ENCODE measurements at regions not wholly inside any gene's neighbourhood (a gene's known extent, or its start where the extent isn't known, plus 50 kb on each side); places are given as distances from the start of the nearest gene placed in this dataset.

DNA sequence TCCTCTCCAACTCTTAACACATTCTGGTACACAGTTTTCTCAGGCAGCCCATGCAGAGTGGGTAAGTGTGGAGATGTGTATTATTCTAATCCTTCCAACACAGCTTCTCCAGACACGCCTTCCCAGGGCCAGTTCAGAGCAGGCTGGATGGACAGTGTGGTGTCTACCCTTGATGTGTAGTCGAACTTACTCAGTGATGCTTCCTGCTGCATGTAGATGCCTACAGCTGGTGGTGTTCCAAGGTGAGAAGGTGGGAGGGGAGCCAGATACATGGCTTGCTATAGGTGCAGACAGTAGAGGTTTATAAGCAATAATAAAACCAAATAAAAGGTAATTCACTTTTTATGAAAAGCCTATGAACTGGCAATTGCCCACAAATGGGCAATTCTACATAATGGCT is 104.0 kb downstream of the QRSL1 start:
- Histone ChIP-seq H4K20me1 (ENCODE audit: control insufficient read depth, insufficient read depth, insufficient read length) (no peaks in the 10 kb centered on the region), H2BK15ac (ENCODE audit: low read depth, low read length) (no peak overlapping the region), H3K27ac (ENCODE audit: insufficient read length, low read depth, low read length) (no peak overlapping the region), H2BK12ac (ENCODE audit: insufficient read length, low read depth, low read length) (no peak overlapping the region), H4K8ac (replicated peaks; ENCODE audit: insufficient read length, low read depth, low read length) (no peak overlapping the region), H4K91ac (ENCODE audit: insufficient read length, low read depth, low read length) (no peak overlapping the region), H3K23ac (ENCODE audit: insufficient read length, low read depth, low read length) (no peak overlapping the region), H3K4me1 (ENCODE audit: insufficient read depth, low read length) (peaks cover 4% of the 10 kb centered on the region; the same call in 1 of the 2 replicates), H3K23me2 (ENCODE audit: insufficient read length, low read depth, low read length, poor library complexity, severe bottlenecking) (no peaks in the 10 kb centered on the region), H2BK20ac (ENCODE audit: low read depth, low read length, poor library complexity, severe bottlenecking) (no peak overlapping the region), H3K56ac (ENCODE audit: insufficient read length, low read depth, low read length) (no peak overlapping the region), H3K79me1 (ENCODE audit: insufficient read depth, low read depth, low read length, poor library complexity, severe bottlenecking) (no peaks in the 10 kb centered on the region), H3K9ac (ENCODE audit: extremely low read depth, insufficient read length, low read length) (no peak overlapping the region), H3K4ac (ENCODE audit: low read depth, low read length) (no peak overlapping the region), H3K27me3 (ENCODE audit: insufficient read depth, low read length) (no peaks in the 10 kb centered on the region), H3K79me2 (ENCODE audit: insufficient read depth, low read length) (no peaks in the 10 kb centered on the region), H2AFZ (ENCODE audit: low read length) (no peak overlapping the region), H3K9me3 (ENCODE audit: control insufficient read depth, low read depth, low read length) (peaks cover 7% of the 10 kb centered on the region), H2BK120ac (ENCODE audit: low read depth, low read length, poor library complexity, severe bottlenecking) (no peak overlapping the region), H3K14ac (ENCODE audit: insufficient read depth, low read length) (no peak overlapping the region), H3T11ph (ENCODE audit: low read length) (no peak overlapping the region), H2BK5ac (ENCODE audit: insufficient read length, low read length) (no peak overlapping the region), H2AK5ac (ENCODE audit: insufficient read length, low read length) (no peak overlapping the region), H3K18ac (ENCODE audit: insufficient read length, low read depth, low read length) (no peak overlapping the region), H4K5ac (ENCODE audit: insufficient read length, low read depth, low read length) (no peak overlapping the region), H3K4me2 (ENCODE audit: insufficient read depth, insufficient read length, low read length) (no peak overlapping the region)
- H3K4me3 Mint-ChIP-seq, result no peak overlapping the region
- H3K27ac Mint-ChIP-seq, result no peak overlapping the region
- no peak for DNase-seq
- no CpG with 5 or more reads among the region's 2 CpGs for WGBS (ENCODE audit: extremely low coverage, insufficient read length, low lambda C conversion rate)
- H3K4me1 Mint-ChIP-seq, result peaks cover 14 to 20% of the 10 kb centered on the region in 2 experiments
- peaks cover 7 to 21% (median 16%) of the 10 kb centered on the region in 3 experiments for H3K36me3 Mint-ChIP-seq (ENCODE audit: insufficient read depth in 1 of 3, low read depth in 3 of 3)
- TF ChIP-seq, protein P1, sequence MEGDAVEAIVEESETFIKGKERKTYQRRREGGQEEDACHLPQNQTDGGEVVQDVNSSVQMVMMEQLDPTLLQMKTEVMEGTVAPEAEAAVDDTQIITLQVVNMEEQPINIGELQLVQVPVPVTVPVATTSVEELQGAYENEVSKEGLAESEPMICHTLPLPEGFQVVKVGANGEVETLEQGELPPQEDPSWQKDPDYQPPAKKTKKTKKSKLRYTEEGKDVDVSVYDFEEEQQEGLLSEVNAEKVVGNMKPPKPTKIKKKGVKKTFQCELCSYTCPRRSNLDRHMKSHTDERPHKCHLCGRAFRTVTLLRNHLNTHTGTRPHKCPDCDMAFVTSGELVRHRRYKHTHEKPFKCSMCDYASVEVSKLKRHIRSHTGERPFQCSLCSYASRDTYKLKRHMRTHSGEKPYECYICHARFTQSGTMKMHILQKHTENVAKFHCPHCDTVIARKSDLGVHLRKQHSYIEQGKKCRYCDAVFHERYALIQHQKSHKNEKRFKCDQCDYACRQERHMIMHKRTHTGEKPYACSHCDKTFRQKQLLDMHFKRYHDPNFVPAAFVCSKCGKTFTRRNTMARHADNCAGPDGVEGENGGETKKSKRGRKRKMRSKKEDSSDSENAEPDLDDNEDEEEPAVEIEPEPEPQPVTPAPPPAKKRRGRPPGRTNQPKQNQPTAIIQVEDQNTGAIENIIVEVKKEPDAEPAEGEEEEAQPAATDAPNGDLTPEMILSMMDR (conservative IDR thresholded peaks at IDR 0.05), result no peak
- H3K9me3 Mint-ChIP-seq, result peaks cover 18 to 22% of the 10 kb centered on the region in 2 experiments
- H3K27me3 Mint-ChIP-seq (ENCODE audit: low read depth), result no peaks in the 10 kb centered on the region

Measured in H9 (cell line).